BLaER1 (cell line): ENCODE measurements at regions not wholly inside any gene's neighbourhood (a gene's known extent, or its start where the extent isn't known, plus 50 kb on each side); places are given as distances from the start of the nearest gene placed in this dataset.
A peak's percentile ranks its signal among the peaks of the same experiment; 100 is the strongest.

ENCODE experiments used
- H3K27ac ChIP-seq: shearing (Covaris generic); formaldehyde crosslinking; 2 replicates; pipeline ENCODE4 v1.8.1; 2022
- H3K27me3 ChIP-seq: shearing (Covaris generic); formaldehyde crosslinking; 2 replicates; pipeline ENCODE4 v1.8.1; 2022
- H3K36me3 ChIP-seq: shearing (Covaris generic); formaldehyde crosslinking; 2 replicates; pipeline ENCODE4 v1.8.1; 2022
- H3K4me1 ChIP-seq: shearing (Covaris generic); formaldehyde crosslinking; 2 replicates; pipeline ENCODE4 v1.8.1; 2022
- H3K4me2 ChIP-seq: shearing (Covaris generic); formaldehyde crosslinking; 2 replicates; pipeline ENCODE4 v1.8.1; 2022
- H3K4me3 ChIP-seq: shearing (Covaris generic); formaldehyde crosslinking; 2 replicates; pipeline ENCODE4 v1.8.1; 2022
- H3K9ac ChIP-seq: shearing (Covaris generic); formaldehyde crosslinking; 2 replicates; pipeline ENCODE4 v1.8.1; 2022
- H3K9me3 ChIP-seq: shearing (Covaris generic); formaldehyde crosslinking; 2 replicates; pipeline ENCODE4 v1.8.1; 2022
- H4K20me1 ChIP-seq: shearing (Covaris generic); formaldehyde crosslinking; 2 replicates; pipeline ENCODE4 v1.8.1; 2022
- Cebpa-rat ChIP-seq: shearing (Covaris generic); IDR thresholded peaks from 2 replicates; pipeline ENCODE4 v1.8.1; 2022

DNA sequence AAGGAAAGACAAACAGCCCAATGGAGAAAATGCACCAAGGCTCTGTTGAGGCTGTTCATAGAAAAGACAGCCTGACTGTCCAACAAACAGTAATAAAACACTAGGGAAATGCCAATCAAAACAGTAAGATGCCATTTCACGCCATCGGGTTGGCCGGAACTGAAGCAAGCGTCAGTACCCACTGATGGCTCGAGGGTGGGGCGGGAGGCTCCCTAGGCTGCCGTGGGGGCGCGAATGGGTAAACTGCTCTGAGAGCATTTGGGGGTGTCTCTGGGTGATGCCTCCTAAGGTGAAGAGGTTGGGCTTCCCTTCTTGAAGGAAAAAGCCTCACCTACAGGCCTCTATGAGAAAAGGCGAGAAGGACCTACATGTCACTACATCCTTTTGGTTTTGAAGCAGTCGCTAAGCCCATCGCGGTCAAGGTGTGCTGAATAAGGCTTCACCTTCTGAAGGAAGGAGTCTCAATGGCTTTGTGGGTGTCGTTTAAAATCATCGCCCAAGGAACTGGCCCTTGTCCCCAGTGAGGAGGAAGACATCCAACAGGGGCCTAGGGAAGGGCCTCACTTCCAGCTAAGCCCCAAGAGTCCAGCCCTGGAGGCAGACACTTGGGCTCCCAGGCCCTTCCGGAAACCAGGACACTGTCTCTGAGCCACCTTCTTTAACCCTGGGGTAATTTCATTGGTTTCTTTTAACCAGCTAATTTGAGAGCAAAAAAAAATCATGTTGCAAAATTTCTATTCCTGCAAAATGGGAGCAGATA, 98.5 kb upstream of the PPP2R2D start:
- TF ChIP-seq Cebpa-rat = no peak
- H3K36me3 ChIP-seq = no peaks in the 10 kb centered on the region
- H3K4me1 ChIP-seq = peaks cover 14% of the 10 kb centered on the region
- H3K27ac ChIP-seq = no peak overlapping the region
- H3K27me3 ChIP-seq = no peaks in the 10 kb centered on the region
- no peak overlapping the region for H3K4me3 ChIP-seq
- H3K9ac ChIP-seq = no peak overlapping the region
- no peaks in the 10 kb centered on the region for H4K20me1 ChIP-seq
- H3K4me2 ChIP-seq = no peak overlapping the region
- H3K9me3 ChIP-seq = peaks cover 26% of the 10 kb centered on the region

DNA sequence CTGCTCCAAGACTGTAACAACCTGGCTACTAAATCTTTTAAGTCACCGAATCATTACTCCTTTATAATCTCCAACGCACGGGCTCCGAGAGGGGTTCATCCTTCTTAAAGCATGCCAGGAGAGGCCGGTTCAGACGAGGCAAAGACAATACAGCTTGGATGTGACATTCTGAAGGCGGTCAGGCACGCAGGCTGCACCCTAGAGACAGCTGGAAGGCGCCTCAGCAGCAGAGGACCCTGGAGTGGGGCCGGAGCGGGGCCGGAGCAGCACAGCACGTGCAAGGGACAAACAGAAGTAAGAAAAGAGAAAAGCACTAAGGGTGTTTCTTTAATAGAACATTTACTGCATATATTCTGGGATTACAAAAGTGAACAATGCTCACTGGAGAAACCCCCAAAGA, 97.8 kb upstream of the PPP2R2D start:
- Histone ChIP-seq H3K4me2 (no peak overlapping the region), H3K9me3 (peaks cover 19% of the 10 kb centered on the region), H4K20me1 (no peaks in the 10 kb centered on the region), H3K36me3 (no peaks in the 10 kb centered on the region), H3K4me3 (no peak overlapping the region), H3K27me3 (no peaks in the 10 kb centered on the region), H3K27ac (no peak overlapping the region), H3K9ac (no peak overlapping the region), H3K4me1 (peaks cover 14% of the 10 kb centered on the region)
- TF ChIP-seq Cebpa-rat = no peak

DNA sequence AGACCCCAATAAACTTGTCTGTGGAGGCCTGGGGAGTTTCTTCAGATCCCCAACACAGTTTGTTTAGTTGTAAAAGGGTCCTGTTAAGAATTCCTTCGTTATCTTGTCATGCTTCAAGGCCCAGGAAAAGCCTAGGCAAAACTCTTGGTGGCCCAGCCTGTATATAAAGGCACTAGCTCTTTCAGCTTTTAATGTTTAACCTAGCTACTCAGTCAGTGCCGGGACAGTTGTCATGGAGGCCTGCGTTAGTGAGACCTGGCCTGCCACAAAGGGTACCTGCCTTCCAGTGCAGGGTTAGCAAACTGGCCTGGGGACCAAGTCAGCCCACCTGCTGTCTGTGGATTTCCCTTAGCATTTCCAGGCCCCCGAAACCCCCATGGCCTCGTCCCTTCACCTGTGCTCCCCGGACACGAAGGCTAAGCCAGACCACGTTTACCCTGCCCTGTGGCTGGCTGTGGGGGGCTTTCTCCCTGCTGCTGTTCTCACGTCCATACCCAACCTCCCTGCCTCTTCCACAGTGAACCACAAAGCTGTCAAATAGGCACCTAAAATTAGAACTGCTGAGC, 96.9 kb upstream of the PPP2R2D start:
- Histone ChIP-seq H3K9ac (no peak overlapping the region), H3K4me1 (peaks cover 14% of the 10 kb centered on the region), H3K4me2 (0 out of 2 replicates have a peak overlapping the region, but pooled peaks have one; percentile 49), H3K27me3 (no peaks in the 10 kb centered on the region), H3K4me3 (no peak overlapping the region), H3K27ac (no peak overlapping the region), H3K36me3 (no peaks in the 10 kb centered on the region), H4K20me1 (no peaks in the 10 kb centered on the region), H3K9me3 (peaks cover 14% of the 10 kb centered on the region)
- no peak for TF ChIP-seq Cebpa-rat

DNA sequence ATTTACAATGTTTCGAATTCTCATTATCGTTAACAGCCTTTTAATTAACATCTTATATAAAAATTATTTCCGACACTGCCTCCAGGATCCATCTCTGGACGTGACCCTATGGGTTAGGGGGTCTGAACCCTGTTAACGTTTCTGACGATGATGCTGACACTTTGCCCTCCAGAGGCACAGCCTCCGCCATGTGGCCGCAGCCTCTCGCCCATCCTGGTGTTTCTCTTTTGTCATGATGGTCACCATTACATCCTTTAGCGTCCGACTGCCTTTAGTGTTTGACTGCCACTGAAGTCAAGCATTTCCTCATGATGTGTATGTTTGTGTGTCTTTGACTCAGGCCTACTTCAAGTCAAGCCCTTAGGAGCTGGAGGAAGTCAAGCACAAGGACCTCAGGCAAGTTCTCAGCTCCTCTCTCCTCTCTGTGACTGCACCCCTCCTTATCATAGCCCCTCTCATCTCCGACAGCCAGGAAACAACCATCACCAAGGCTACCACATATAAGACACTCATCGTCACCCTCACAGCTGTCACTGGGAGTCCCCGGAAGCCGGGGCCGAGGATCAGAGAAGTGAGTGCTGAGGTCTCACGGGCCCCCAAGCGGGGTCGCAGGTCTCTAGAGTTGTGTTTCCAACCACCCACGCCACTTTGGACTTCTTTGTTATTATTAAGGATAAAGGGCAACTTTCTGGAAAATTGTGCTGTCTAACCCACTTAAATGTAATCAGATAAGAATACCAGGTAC, 96.1 kb upstream of the PPP2R2D start:
- Histone ChIP-seq H3K27ac (no peak overlapping the region), H3K36me3 (no peaks in the 10 kb centered on the region)

DNA sequence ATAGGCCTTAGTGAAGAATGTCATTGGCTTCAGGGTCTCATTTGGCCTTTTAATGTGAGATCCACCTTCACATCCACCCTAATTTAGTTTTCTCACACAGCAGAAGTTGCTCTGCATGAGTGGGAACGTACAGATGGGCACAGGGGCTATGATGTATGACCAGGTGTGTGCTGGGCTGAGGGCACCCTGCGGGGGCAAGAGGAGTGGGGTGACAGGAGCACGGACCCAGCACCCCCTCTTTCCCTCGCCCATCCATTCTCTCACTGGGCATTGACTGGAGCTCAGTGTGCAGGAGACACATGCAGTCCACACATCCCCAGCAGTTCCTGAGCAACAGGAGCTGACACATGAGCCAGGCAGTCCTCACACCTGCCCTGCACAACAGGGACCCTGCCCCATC, 95.1 kb upstream of the PPP2R2D start:
- no peak for TF ChIP-seq Cebpa-rat
- no peak overlapping the region for H3K4me3 ChIP-seq
- H3K4me1 ChIP-seq = peaks cover 14% of the 10 kb centered on the region
- H3K9me3 ChIP-seq = no peaks in the 10 kb centered on the region
- H3K27ac ChIP-seq = no peak overlapping the region
- H3K27me3 ChIP-seq = no peaks in the 10 kb centered on the region
- no peak overlapping the region for H3K9ac ChIP-seq
- H4K20me1 ChIP-seq = no peaks in the 10 kb centered on the region
- no peak overlapping the region for H3K4me2 ChIP-seq
- H3K36me3 ChIP-seq = no peaks in the 10 kb centered on the region

More for the DNA sequence above, 96.1 kb upstream of the PPP2R2D start:
- H4K20me1 ChIP-seq = no peaks in the 10 kb centered on the region
- no peak overlapping the region for H3K4me3 ChIP-seq
- peak overlapping the region; percentile 49 for H3K4me2 ChIP-seq
- H3K4me1 ChIP-seq = peaks cover 14% of the 10 kb centered on the region
- no peak overlapping the region for H3K9ac ChIP-seq
- H3K27me3 ChIP-seq = no peaks in the 10 kb centered on the region
- no peak for TF ChIP-seq Cebpa-rat
- H3K9me3 ChIP-seq = peaks cover 8% of the 10 kb centered on the region

DNA sequence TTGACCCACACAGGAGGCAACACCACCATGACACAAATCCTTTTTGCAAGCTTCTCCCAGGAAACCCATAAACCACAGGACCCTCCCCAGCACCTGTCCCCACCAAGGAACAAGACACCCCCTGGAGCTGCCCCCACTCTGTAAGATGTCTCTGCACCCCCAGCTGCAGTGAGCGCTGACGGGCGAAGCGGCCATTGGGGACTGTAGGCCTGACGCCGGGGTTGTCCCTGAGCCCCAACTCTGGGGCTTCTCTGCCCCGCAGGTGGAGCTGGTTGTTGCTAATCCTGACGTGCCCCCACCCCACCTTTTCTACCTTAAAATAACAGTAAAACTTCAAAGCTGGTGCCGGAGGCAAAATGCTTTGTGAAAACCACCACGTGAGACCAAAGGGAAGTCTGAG, 94.7 kb upstream of the PPP2R2D start:
- Histone ChIP-seq H3K9me3 (no peaks in the 10 kb centered on the region), H3K4me2 (no peak overlapping the region), H3K4me1 (peaks cover 14% of the 10 kb centered on the region), H3K27me3 (no peaks in the 10 kb centered on the region), H3K36me3 (no peaks in the 10 kb centered on the region), H3K27ac (no peak overlapping the region), H3K4me3 (no peak overlapping the region), H3K9ac (no peak overlapping the region), H4K20me1 (no peaks in the 10 kb centered on the region)
- TF ChIP-seq Cebpa-rat = no peak

DNA sequence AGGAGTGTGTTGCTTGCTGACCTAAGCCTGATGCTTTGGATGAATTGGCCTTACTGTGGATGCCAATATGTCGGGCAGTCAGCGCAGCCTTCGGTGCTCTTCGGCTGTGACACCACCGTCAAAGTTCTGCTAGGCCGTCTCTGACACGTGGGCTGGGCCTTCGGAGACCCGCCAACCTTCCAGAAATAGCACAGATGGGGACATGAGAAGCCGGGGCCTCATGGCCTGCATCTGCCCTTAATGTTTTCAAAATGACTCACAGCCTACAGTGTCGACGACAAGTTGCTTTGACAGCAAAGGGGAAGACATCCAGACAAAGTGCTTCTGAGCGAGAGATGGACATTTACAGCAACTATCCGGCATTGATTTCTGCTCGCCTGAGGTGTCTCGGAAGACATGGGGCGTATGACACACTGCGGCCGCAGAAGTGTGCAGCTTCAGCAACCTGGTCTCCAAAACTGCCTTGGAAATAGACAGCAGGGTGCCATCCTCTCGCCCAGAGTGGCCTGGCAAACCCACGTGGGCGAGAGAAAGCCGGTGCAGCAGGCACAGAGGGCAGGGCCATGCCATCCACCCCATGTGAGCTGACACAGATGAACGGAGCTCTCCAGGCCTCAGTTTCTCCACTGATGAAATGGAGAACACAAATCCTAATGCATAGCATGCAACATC, 94.0 kb upstream of the PPP2R2D start:
- H3K4me3 ChIP-seq = no peak overlapping the region
- no peak overlapping the region for H3K4me2 ChIP-seq
- H3K27me3 ChIP-seq = no peaks in the 10 kb centered on the region
- H3K36me3 ChIP-seq = no peaks in the 10 kb centered on the region
- no peaks in the 10 kb centered on the region for H3K9me3 ChIP-seq
- peaks cover 14% of the 10 kb centered on the region for H3K4me1 ChIP-seq
- no peak for TF ChIP-seq Cebpa-rat
- no peaks in the 10 kb centered on the region for H4K20me1 ChIP-seq
- no peak overlapping the region for H3K27ac ChIP-seq
- no peak overlapping the region for H3K9ac ChIP-seq

GRCh38 chr10:131808370-131808930, 92.4 kb upstream of the PPP2R2D start:
- TF ChIP-seq Cebpa-rat = no peak
- Histone ChIP-seq H3K4me3 (no peak overlapping the region), H4K20me1 (no peaks in the 10 kb centered on the region), H3K9me3 (no peaks in the 10 kb centered on the region), H3K4me2 (no peak overlapping the region), H3K4me1 (peaks cover 14% of the 10 kb centered on the region), H3K9ac (no peak overlapping the region), H3K36me3 (no peaks in the 10 kb centered on the region), H3K27me3 (no peaks in the 10 kb centered on the region), H3K27ac (no peak overlapping the region)

DNA sequence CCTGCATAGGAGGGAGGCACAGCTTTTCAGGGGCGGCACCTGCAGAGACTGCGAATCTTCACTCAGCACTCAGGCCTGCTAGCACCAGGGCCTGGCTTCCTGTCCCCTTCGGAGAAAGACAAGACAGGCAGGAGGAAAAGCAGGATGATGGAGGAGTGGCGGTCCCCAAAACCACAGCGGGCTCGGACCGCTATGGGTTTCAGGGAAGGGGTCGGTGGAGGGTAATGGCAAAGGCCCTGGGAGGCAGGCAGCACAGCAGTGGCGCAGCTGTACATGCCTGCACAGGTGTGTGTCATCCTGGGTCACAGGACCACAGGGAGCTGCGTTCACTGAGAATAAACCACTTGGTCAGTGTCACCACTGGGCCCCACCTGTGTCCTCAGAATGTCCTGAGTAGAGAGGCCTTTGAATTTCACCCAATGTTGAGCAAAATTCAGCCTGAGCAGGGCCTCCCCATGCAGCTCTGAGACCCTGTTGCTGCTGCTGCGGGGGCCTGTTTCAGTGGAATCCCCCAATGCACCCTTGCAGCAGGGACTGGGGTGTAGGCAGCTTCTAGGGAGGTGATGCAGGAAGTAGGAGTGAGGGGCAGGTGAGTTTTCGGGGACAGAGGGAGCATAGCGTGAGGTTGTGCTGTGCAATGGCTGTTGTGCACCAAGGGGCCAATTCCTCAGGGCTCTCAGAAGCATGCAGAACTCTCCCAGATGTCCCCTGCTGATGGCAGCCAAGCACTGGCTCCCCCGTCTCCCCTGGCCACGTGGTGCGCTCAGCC, 90.6 kb upstream of the PPP2R2D start:
- H3K4me1 ChIP-seq = peaks cover 10% of the 10 kb centered on the region
- H3K4me2 ChIP-seq = no peak overlapping the region
- no peaks in the 10 kb centered on the region for H3K27me3 ChIP-seq
- TF ChIP-seq Cebpa-rat = no peak
- H3K9me3 ChIP-seq = no peaks in the 10 kb centered on the region
- H3K4me3 ChIP-seq = no peak overlapping the region
- H3K27ac ChIP-seq = no peak overlapping the region
- H3K36me3 ChIP-seq = no peaks in the 10 kb centered on the region
- no peak overlapping the region for H3K9ac ChIP-seq
- no peaks in the 10 kb centered on the region for H4K20me1 ChIP-seq
